ENCODE measurements at regions not wholly inside any gene's neighbourhood (a gene's known extent, or its start where the extent isn't known, plus 50 kb on each side); places are given as distances from the start of the nearest gene placed in this dataset.

DNA sequence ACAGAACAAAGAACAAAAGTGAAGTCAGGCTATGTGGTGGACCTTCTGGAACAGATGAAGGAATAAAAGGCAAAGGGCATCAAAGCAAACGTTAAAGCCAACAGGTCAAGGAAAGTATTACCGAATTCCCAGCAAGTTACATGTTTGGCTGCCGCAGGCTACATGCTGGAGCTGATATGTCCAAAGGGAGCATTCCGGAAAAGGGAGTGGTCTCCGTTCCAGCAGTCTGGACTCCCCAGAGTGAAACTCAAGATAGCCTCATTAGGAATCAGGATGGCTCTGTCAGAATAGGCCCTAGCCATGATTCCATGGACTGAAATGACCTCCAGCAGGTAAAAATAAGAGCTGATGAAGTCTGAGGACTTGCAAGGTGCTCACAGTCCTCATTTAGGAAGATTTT is 379.8 kb upstream of the PRICKLE1 start:
- H3K4me3 ChIP-seq = no peak overlapping the region
- TF ChIP-seq, protein P1, sequence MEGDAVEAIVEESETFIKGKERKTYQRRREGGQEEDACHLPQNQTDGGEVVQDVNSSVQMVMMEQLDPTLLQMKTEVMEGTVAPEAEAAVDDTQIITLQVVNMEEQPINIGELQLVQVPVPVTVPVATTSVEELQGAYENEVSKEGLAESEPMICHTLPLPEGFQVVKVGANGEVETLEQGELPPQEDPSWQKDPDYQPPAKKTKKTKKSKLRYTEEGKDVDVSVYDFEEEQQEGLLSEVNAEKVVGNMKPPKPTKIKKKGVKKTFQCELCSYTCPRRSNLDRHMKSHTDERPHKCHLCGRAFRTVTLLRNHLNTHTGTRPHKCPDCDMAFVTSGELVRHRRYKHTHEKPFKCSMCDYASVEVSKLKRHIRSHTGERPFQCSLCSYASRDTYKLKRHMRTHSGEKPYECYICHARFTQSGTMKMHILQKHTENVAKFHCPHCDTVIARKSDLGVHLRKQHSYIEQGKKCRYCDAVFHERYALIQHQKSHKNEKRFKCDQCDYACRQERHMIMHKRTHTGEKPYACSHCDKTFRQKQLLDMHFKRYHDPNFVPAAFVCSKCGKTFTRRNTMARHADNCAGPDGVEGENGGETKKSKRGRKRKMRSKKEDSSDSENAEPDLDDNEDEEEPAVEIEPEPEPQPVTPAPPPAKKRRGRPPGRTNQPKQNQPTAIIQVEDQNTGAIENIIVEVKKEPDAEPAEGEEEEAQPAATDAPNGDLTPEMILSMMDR (IDR thresholded peaks at IDR 0.05) = no peak
- DNase-seq (no peak), ATAC-seq (peak in 1 of 2 donors; percentile 14)
- H3K36me3 ChIP-seq = no peaks in the 10 kb centered on the region
- H3K4me1 ChIP-seq = no peaks in the 10 kb centered on the region
- intact Hi-C loops (cut with DNase I) = no loop called here
- no peaks in the 10 kb centered on the region for H3K9me3 ChIP-seq
- H3K27ac ChIP-seq = no peak overlapping the region
- H3K27me3 ChIP-seq (ENCODE audit: low read depth) = no peaks in the 10 kb centered on the region

DNA sequence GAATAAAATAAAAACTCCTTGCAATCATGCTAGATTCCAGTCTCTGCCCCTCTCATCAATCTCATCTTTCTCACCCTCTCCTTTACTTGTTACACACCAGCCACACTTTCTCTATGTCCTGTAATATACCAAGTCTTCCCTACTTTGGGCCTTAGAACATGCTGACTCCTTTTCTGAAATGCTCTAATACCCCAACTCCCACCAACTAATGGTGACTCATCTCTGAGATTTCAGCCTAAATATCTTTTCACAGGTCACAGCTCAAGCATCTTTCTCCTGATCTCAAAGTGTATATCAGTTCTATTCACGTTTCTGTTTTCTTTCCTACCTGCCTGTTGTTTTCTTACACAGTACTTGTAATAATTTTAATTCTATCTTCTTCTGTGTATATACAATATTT is 378.9 kb upstream of the PRICKLE1 start:
- DNase-seq = no peak
- H3K4me3 ChIP-seq = no peak overlapping the region
- no peaks in the 10 kb centered on the region for H3K27me3 ChIP-seq (ENCODE audit: low read depth)
- no peak for ATAC-seq
- H3K9me3 ChIP-seq = no peaks in the 10 kb centered on the region
- intact Hi-C loops (cut with DNase I) = no loop called here
- no peaks in the 10 kb centered on the region for H3K36me3 ChIP-seq
- H3K27ac ChIP-seq = no peak overlapping the region
- H3K4me1 ChIP-seq = no peaks in the 10 kb centered on the region
- TF ChIP-seq, protein P1 (IDR thresholded peaks at IDR 0.05) = no peak

DNA sequence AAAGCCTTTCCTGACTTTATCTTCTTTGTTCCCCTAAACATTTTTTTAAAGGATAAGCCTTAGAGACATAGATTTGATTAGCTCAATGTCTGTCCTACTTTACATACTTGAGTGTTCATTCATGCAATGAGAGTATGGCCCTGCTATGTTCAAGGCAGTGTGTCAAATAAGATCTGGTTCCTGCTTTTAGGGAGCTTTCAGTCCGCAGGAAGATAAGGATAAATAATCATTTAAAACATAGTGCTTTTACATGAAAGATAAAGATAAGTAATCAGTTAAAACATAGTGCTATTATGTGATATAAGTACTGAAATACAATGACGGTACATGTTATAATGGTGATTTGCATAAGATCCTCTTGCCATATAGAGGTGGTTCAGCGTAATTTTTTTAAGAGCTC is 378.3 kb upstream of the PRICKLE1 start:
- ATAC-seq = no peak
- no peak overlapping the region for H3K27ac ChIP-seq
- TF ChIP-seq, protein P1 (IDR thresholded peaks at IDR 0.05) = no peak
- intact Hi-C loops (cut with DNase I) = no loop called here
- no peaks in the 10 kb centered on the region for H3K27me3 ChIP-seq (ENCODE audit: low read depth)
- H3K36me3 ChIP-seq = no peaks in the 10 kb centered on the region
- no peak overlapping the region for H3K4me3 ChIP-seq
- H3K4me1 ChIP-seq = peaks cover 4% of the 10 kb centered on the region
- DNase-seq = no peak
- no peaks in the 10 kb centered on the region for H3K9me3 ChIP-seq

DNA sequence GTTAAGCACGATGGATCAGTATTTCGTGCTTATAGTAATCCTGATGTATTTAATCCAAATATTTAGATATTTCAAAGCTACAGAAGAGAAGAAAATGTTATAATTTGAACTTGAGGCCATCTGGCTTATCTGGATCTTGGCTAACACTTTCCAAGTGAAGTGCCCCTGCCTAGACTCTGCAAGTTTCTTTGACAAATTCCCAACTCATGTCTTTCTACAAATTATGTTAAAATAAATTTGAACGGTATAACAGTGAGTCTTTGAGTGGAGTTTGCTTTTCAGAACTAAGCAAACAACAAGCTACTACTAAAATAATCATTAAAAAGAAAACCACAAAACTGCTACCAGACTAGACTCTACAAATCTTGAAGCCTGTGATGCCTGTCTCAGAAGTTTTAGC is 374.4 kb upstream of the PRICKLE1 start:
- intact Hi-C loops (cut with DNase I) = no loop called here
- peaks cover 13% of the 10 kb centered on the region for H3K4me1 ChIP-seq
- H3K9me3 ChIP-seq = no peaks in the 10 kb centered on the region
- ATAC-seq = peak in 1 of 2 donors; percentile 58
- no peak overlapping the region for H3K4me3 ChIP-seq
- TF ChIP-seq, protein P1 (IDR thresholded peaks at IDR 0.05) = no peak
- H3K36me3 ChIP-seq = no peaks in the 10 kb centered on the region
- H3K27me3 ChIP-seq (ENCODE audit: low read depth) = no peaks in the 10 kb centered on the region
- H3K27ac ChIP-seq = no peak overlapping the region
- no peak for DNase-seq

DNA sequence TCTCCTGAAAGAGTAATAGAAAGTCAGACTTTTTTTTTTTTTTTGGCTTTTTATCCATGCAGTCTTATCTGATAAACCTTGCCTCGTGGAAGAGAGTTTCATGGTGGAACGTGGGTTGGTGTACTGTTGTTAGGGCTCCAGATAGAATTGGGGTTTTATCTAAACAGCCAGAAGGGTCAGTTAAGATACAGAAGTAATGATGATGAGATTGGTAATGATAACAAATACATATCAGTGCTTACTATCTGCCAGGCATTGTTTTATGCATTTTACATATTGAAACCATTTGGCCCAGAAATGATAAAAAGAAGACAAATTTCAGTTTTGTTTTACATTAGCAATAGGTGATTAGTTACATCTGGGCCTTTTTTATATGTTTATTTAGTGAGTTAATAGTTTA is 372.8 kb upstream of the PRICKLE1 start:
- no peaks in the 10 kb centered on the region for H3K27me3 ChIP-seq (ENCODE audit: low read depth)
- H3K36me3 ChIP-seq = no peaks in the 10 kb centered on the region
- intact Hi-C loops (cut with DNase I) = no loop called here
- TF ChIP-seq, protein P1 (IDR thresholded peaks at IDR 0.05) = no peak
- H3K4me1 ChIP-seq = peaks cover 13% of the 10 kb centered on the region
- no peaks in the 10 kb centered on the region for H3K9me3 ChIP-seq
- H3K4me3 ChIP-seq = no peak overlapping the region
- DNase-seq (no peak), ATAC-seq (no peak)
- H3K27ac ChIP-seq = no peak overlapping the region

DNA sequence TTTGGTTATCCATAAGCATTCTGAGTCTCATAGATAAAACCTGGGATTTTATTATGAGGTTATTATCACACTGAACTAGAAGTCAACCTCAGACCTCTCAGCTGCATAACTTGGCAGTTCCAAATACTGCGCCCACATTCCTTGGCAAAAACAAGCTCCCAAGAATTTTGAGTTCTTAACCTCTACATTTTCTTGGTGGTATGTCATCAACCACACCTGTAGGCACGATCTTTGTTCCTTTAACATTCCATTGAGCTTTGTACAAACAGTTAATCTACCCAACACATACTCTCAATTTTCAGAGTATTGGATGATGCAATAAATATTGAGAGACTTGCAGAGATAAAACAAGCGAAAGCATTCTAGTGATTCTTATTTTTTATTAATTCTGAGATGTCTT is 371.8 kb upstream of the PRICKLE1 start:
- H3K4me1 ChIP-seq = peaks cover 13% of the 10 kb centered on the region
- no peaks in the 10 kb centered on the region for H3K9me3 ChIP-seq
- DNase-seq = no peak
- peak overlapping the region; percentile 32 for H3K27ac ChIP-seq
- TF ChIP-seq, protein P1 (IDR thresholded peaks at IDR 0.05) = no peak
- H3K27me3 ChIP-seq (ENCODE audit: low read depth) = no peaks in the 10 kb centered on the region
- intact Hi-C loops (cut with DNase I) = no loop called here
- ATAC-seq = peak; percentile 93 to 94
- H3K4me3 ChIP-seq = no peak overlapping the region
- no peaks in the 10 kb centered on the region for H3K36me3 ChIP-seq

Data from lower lobe of right lung (tissue), 2 donors.